PFSK-1 (cell line): ENCODE measurements at regions not wholly inside any gene's neighbourhood (a gene's known extent, or its start where the extent isn't known, plus 50 kb on each side); places are given as distances from the start of the nearest gene placed in this dataset.

Experiments
- FOXP2 ChIP-seq: optimal IDR thresholded peaks from 2 replicates; pipeline ENCODE3; 2011; ENCODE audit warnings: borderline replicate concordance, control low read depth, inconsistent platforms; ENCODE audit not compliant: insufficient read depth; ENCODE audit errors: extremely low read length, extremely low read depth
- POLR2AphosphoS5 ChIP-seq: IDR thresholded peaks from 2 replicates; pipeline ENCODE4 v1.6.1; 2012; ENCODE audit warnings: low read depth, mild to moderate bottlenecking, control low read depth, low read length, moderate library complexity
- REST ChIP-seq, 2 experiments: IDR thresholded peaks; 2 replicates each; pipeline versions ENCODE4 v1.6.1 to v1.8.0; 2011 to 2012; ENCODE audit warnings: low read depth in 2 of 2, low read length in 2 of 2, control low read depth in 1 of 2, inconsistent platforms in 1 of 2, mild to moderate bottlenecking in 1 of 2, moderate library complexity in 1 of 2; ENCODE audit not compliant: insufficient read depth in 1 of 2
- SIN3A ChIP-seq: IDR thresholded peaks from 2 replicates; pipeline ENCODE4 v1.6.1; 2012; ENCODE audit warnings: mild to moderate bottlenecking, low read length, moderate library complexity, borderline replicate concordance; ENCODE audit not compliant: insufficient read depth
- TAF1 ChIP-seq: IDR thresholded peaks from 2 replicates; pipeline ENCODE4 v1.6.1; 2012; ENCODE audit warnings: low read length, control low read depth, borderline replicate concordance; ENCODE audit not compliant: insufficient read depth

- no peak for TF ChIP-seq POLR2AphosphoS5
- no peak for TF ChIP-seq REST (IDR thresholded peaks at IDR 0.05; ENCODE audit: insufficient read depth in 1 of 2, low read depth in 2 of 2, low read length in 2 of 2)
- no peak for TF ChIP-seq SIN3A
- no peak for TF ChIP-seq TAF1
- no peak for TF ChIP-seq FOXP2
Observed at GRCh38 chrX:39710776-39711175, 387.0 kb downstream of the BCOR start.
